ENCODE measurements at regions not wholly inside any gene's neighbourhood (a gene's known extent, or its start where the extent isn't known, plus 50 kb on each side); places are given as distances from the start of the nearest gene placed in this dataset.

DNA sequence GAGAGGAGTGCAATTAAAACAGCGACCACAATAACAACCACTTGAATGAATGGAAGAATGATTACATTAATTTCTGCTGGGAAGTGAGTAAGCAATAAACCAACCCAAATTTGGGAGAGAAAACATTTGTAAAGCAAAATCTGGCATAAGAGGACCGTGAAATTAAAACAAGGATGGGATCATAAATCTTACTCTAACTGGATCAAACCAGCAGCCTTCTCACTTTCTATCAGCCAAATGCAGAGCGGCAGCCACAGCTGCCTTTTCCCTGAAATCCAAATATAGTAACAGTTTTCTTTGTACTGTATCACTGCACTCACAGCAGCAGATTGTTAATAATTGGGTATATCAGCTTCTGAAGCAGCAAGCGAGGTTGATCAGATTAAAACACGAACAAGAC lies 245.2 kb upstream of the REG3G start:
- Histone ChIP-seq H3K27ac (ENCODE audit: low read depth, low read length, poor library complexity, severe bottlenecking) (no peak overlapping the region), H3K79me2 (ENCODE audit: insufficient read depth, low read length) (no peaks in the 10 kb centered on the region), H3K4me2 (ENCODE audit: low read length) (no peak overlapping the region), H3K4me1 (ENCODE audit: insufficient read depth, low read length, severe bottlenecking) (no peaks in the 10 kb centered on the region), H3K36me3 (ENCODE audit: insufficient read depth, low read length) (no peaks in the 10 kb centered on the region), H2AFZ (ENCODE audit: low read length) (no peak overlapping the region), H3K9me3 (ENCODE audit: low read length) (no peaks in the 10 kb centered on the region), H3K4me3 (ENCODE audit: low read depth, low read length, poor library complexity, severe bottlenecking) (no peak overlapping the region), H3F3A (ENCODE audit: insufficient read depth, low read length) (no peaks in the 10 kb centered on the region), H3K9ac (ENCODE audit: low read length) (no peak overlapping the region), H4K20me1 (ENCODE audit: insufficient read depth, low read length) (no peaks in the 10 kb centered on the region), H3K27me3 (ENCODE audit: insufficient read depth, low read length) (no peaks in the 10 kb centered on the region), H3K9me2 (ENCODE audit: low read depth, low read length) (no peaks in the 10 kb centered on the region)
- TF ChIP-seq EZH2 (IDR thresholded peaks at IDR 0.05; ENCODE audit: borderline replicate concordance, low read length): no peak
- TF ChIP-seq, protein P1, sequence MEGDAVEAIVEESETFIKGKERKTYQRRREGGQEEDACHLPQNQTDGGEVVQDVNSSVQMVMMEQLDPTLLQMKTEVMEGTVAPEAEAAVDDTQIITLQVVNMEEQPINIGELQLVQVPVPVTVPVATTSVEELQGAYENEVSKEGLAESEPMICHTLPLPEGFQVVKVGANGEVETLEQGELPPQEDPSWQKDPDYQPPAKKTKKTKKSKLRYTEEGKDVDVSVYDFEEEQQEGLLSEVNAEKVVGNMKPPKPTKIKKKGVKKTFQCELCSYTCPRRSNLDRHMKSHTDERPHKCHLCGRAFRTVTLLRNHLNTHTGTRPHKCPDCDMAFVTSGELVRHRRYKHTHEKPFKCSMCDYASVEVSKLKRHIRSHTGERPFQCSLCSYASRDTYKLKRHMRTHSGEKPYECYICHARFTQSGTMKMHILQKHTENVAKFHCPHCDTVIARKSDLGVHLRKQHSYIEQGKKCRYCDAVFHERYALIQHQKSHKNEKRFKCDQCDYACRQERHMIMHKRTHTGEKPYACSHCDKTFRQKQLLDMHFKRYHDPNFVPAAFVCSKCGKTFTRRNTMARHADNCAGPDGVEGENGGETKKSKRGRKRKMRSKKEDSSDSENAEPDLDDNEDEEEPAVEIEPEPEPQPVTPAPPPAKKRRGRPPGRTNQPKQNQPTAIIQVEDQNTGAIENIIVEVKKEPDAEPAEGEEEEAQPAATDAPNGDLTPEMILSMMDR (IDR thresholded peaks at IDR 0.05; ENCODE audit: low read length): no peak

DNA sequence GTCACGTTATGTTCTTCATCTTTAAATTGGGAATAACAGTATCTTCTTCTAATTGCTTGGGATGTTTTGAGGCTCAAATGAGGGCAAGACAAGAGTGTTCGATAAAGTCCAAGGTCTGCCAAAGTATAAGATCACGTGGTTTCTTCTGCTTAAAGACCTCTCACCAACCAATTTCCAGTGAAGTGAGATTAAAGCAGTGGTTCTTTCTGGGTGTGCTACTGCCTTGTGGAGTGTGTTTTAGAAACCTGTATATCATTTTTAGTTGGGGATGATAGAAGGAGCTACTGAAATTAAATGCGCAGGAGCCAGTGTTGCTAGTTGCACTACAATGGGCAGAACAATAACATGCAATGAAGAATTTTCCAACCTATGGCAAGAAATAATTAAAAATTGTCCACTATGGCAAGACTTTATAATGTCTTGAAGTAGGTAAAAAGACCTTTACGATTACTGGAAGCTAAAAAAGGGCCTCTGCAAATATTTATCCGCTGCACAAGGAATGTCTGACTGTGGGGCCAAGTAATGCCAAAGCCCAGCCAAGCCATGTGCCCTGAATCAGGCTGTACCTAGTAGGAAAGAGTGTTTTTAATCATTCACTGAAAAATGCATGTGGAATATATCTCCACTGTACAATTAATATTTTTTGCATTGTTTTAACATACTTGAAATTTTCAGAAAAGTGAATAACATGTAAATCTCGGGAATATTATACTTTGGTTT lies 244.5 kb upstream of the REG3G start:
- Histone ChIP-seq H3K4me2 (ENCODE audit: low read length) (no peak overlapping the region), H3K79me2 (ENCODE audit: insufficient read depth, low read length) (no peaks in the 10 kb centered on the region), H2AFZ (ENCODE audit: low read length) (no peak overlapping the region), H3K27ac (ENCODE audit: low read depth, low read length, poor library complexity, severe bottlenecking) (no peak overlapping the region), H3K27me3 (ENCODE audit: insufficient read depth, low read length) (no peaks in the 10 kb centered on the region), H3K9me2 (ENCODE audit: low read depth, low read length) (no peaks in the 10 kb centered on the region), H3K9ac (ENCODE audit: low read length) (no peak overlapping the region), H3K4me1 (ENCODE audit: insufficient read depth, low read length, severe bottlenecking) (no peaks in the 10 kb centered on the region), H4K20me1 (ENCODE audit: insufficient read depth, low read length) (no peaks in the 10 kb centered on the region), H3K9me3 (ENCODE audit: low read length) (no peaks in the 10 kb centered on the region), H3K36me3 (ENCODE audit: insufficient read depth, low read length) (no peaks in the 10 kb centered on the region), H3F3A (ENCODE audit: insufficient read depth, low read length) (no peaks in the 10 kb centered on the region), H3K4me3 (ENCODE audit: low read depth, low read length, poor library complexity, severe bottlenecking) (no peak overlapping the region)
- no peak for TF ChIP-seq EZH2 (IDR thresholded peaks at IDR 0.05; ENCODE audit: borderline replicate concordance, low read length)

DNA sequence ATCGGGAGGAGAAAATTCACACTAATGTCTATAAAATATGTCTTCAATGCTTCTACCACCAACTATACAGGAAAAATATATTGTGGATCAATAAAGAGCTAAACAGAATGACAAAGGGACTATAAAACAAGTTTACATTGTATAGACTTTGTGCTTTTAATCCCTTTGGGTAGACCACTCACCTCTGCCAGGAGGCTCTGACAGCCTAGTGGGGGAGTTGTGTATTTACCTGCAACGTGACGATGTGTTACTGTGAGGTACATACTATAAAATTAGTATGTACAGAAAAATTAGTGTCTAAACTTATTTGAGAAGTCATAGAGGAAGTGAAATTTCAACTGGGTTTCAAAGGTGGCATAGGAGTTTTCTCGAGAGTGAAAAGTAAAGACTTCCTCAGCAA lies 243.3 kb upstream of the REG3G start:
- Histone ChIP-seq H3K4me2 (ENCODE audit: low read length) (no peak overlapping the region), H4K20me1 (ENCODE audit: insufficient read depth, low read length) (no peaks in the 10 kb centered on the region), H3F3A (ENCODE audit: insufficient read depth, low read length) (no peaks in the 10 kb centered on the region), H3K27ac (ENCODE audit: low read depth, low read length, poor library complexity, severe bottlenecking) (no peak overlapping the region), H2AFZ (ENCODE audit: low read length) (no peak overlapping the region), H3K4me3 (ENCODE audit: low read depth, low read length, poor library complexity, severe bottlenecking) (no peak overlapping the region), H3K9ac (ENCODE audit: low read length) (no peak overlapping the region), H3K36me3 (ENCODE audit: insufficient read depth, low read length) (no peaks in the 10 kb centered on the region), H3K79me2 (ENCODE audit: insufficient read depth, low read length) (no peaks in the 10 kb centered on the region), H3K27me3 (ENCODE audit: insufficient read depth, low read length) (no peaks in the 10 kb centered on the region), H3K9me2 (ENCODE audit: low read depth, low read length) (no peaks in the 10 kb centered on the region), H3K9me3 (ENCODE audit: low read length) (no peaks in the 10 kb centered on the region), H3K4me1 (ENCODE audit: insufficient read depth, low read length, severe bottlenecking) (no peaks in the 10 kb centered on the region)
- no peak for TF ChIP-seq EZH2 (IDR thresholded peaks at IDR 0.05; ENCODE audit: borderline replicate concordance, low read length)
- TF ChIP-seq, protein P1 (IDR thresholded peaks at IDR 0.05; ENCODE audit: low read length): no peak

All from OCI-LY1 (cell line).